ENCODE measurements at regions not wholly inside any gene's neighbourhood (a gene's known extent, or its start where the extent isn't known, plus 50 kb on each side); places are given as distances from the start of the nearest gene placed in this dataset.

- H3K9me3 Mint-ChIP-seq (ENCODE audit: unreplicated experiment), result no peaks in the 10 kb centered on the region
- peaks cover 20% of the 10 kb centered on the region for H3K4me1 Mint-ChIP-seq (ENCODE audit: unreplicated experiment)
- no peak overlapping the region for H3K27ac Mint-ChIP-seq (ENCODE audit: unreplicated experiment)
- peaks cover 5% of the 10 kb centered on the region for H3K36me3 Mint-ChIP-seq (ENCODE audit: low read depth, unreplicated experiment)
- no peak for DNase-seq (ENCODE audit: low spot score)
- H3K27me3 Mint-ChIP-seq (ENCODE audit: unreplicated experiment), result peaks cover 4% of the 10 kb centered on the region
- TF ChIP-seq CTCF (IDR thresholded peaks at IDR 0.05; ENCODE audit: unreplicated experiment), result no peak
- H3K4me3 Mint-ChIP-seq (ENCODE audit: unreplicated experiment), result no peak overlapping the region
Measured at GRCh38 chr17:77345260-77345910, 204.6 kb downstream of the SEC14L1 start.

- TF ChIP-seq CTCF (IDR thresholded peaks at IDR 0.05; ENCODE audit: unreplicated experiment), result no peak
- peaks cover 5% of the 10 kb centered on the region for H3K36me3 Mint-ChIP-seq (ENCODE audit: low read depth, unreplicated experiment)
- no peaks in the 10 kb centered on the region for H3K9me3 Mint-ChIP-seq (ENCODE audit: unreplicated experiment)
- no peak overlapping the region for H3K27ac Mint-ChIP-seq (ENCODE audit: unreplicated experiment)
- H3K4me1 Mint-ChIP-seq (ENCODE audit: unreplicated experiment), result peaks cover 22% of the 10 kb centered on the region
- no peak overlapping the region for H3K4me3 Mint-ChIP-seq (ENCODE audit: unreplicated experiment)
- peaks cover 5% of the 10 kb centered on the region for H3K27me3 Mint-ChIP-seq (ENCODE audit: unreplicated experiment)
- DNase-seq (ENCODE audit: low spot score), result no peak
Measured at GRCh38 chr17:77346765-77347164, 206.0 kb downstream of the SEC14L1 start.

- Mint-ChIP-seq H3K4me1 (ENCODE audit: unreplicated experiment) (peaks cover 17% of the 10 kb centered on the region), H3K36me3 (ENCODE audit: low read depth, unreplicated experiment) (peaks cover 5% of the 10 kb centered on the region), H3K9me3 (ENCODE audit: unreplicated experiment) (no peaks in the 10 kb centered on the region), H3K27me3 (ENCODE audit: unreplicated experiment) (peaks cover 5% of the 10 kb centered on the region), H3K27ac (ENCODE audit: unreplicated experiment) (no peak overlapping the region), H3K4me3 (ENCODE audit: unreplicated experiment) (no peak overlapping the region)
- no peak for DNase-seq (ENCODE audit: low spot score)
- TF ChIP-seq CTCF (IDR thresholded peaks at IDR 0.05; ENCODE audit: unreplicated experiment), result no peak
Measured at GRCh38 chr17:77347544-77347943, 206.8 kb downstream of the SEC14L1 start.

GRCh38 chr17:77349976-77350830, 209.4 kb downstream of the SEC14L1 start:
- no peak overlapping the region for H3K4me3 Mint-ChIP-seq (ENCODE audit: unreplicated experiment)
- H3K27me3 Mint-ChIP-seq (ENCODE audit: unreplicated experiment), result peaks cover 5% of the 10 kb centered on the region
- peaks cover 21% of the 10 kb centered on the region for H3K4me1 Mint-ChIP-seq (ENCODE audit: unreplicated experiment)
- H3K36me3 Mint-ChIP-seq (ENCODE audit: low read depth, unreplicated experiment), result peaks cover under 1% of the 10 kb centered on the region
- no peak for DNase-seq (ENCODE audit: low spot score)
- no peaks in the 10 kb centered on the region for H3K9me3 Mint-ChIP-seq (ENCODE audit: unreplicated experiment)
- no peak overlapping the region for H3K27ac Mint-ChIP-seq (ENCODE audit: unreplicated experiment)
- TF ChIP-seq CTCF (IDR thresholded peaks at IDR 0.05; ENCODE audit: unreplicated experiment), result no peak

GRCh38 chr17:77352441-77352840, 211.7 kb downstream of the SEC14L1 start:
- Mint-ChIP-seq H3K27me3 (ENCODE audit: unreplicated experiment) (peaks cover 8% of the 10 kb centered on the region), H3K4me1 (ENCODE audit: unreplicated experiment) (peaks cover 29% of the 10 kb centered on the region), H3K4me3 (ENCODE audit: unreplicated experiment) (no peak overlapping the region), H3K9me3 (ENCODE audit: unreplicated experiment) (no peaks in the 10 kb centered on the region), H3K27ac (ENCODE audit: unreplicated experiment) (no peak overlapping the region), H3K36me3 (ENCODE audit: low read depth, unreplicated experiment) (peaks cover 6% of the 10 kb centered on the region)
- no peak for TF ChIP-seq CTCF (IDR thresholded peaks at IDR 0.05; ENCODE audit: unreplicated experiment)
- DNase-seq (ENCODE audit: low spot score), result no peak
